ENCODE measurements at regions not wholly inside any gene's neighbourhood (a gene's known extent, or its start where the extent isn't known, plus 50 kb on each side); places are given as distances from the start of the nearest gene placed in this dataset.
"Not testable (repeated sequence)": the region's sequence is repeated elsewhere in the genome, so short reads cannot be mapped to it uniquely, and the experiment has no call there.

- DNase-seq (ENCODE audit: low read depth); in situ Hi-C loops (cut with HindIII; ENCODE audit: low pct_unique_long_range_greater_than_20kb, low sequenced_read_pairs): not testable (repeated sequence)
Observed at GRCh38 chr16:33583702-33584101, 124.3 kb downstream of the TP53TG3F start.

GRCh38 chr16:33588589-33588988, 129.2 kb downstream of the TP53TG3F start:
- DNase-seq (ENCODE audit: low read depth); in situ Hi-C loops (cut with HindIII; ENCODE audit: low pct_unique_long_range_greater_than_20kb, low sequenced_read_pairs): not testable (repeated sequence)

- DNase-seq (ENCODE audit: low read depth); in situ Hi-C loops (cut with HindIII; ENCODE audit: low pct_unique_long_range_greater_than_20kb, low sequenced_read_pairs): not testable (repeated sequence)
Observed at GRCh38 chr16:33593344-33593743, 133.9 kb downstream of the TP53TG3F start.

- DNase-seq (ENCODE audit: low read depth); in situ Hi-C loops (cut with HindIII; ENCODE audit: low pct_unique_long_range_greater_than_20kb, low sequenced_read_pairs): not testable (repeated sequence)
Observed at GRCh38 chr16:33595074-33595473, 135.7 kb downstream of the TP53TG3F start.

GRCh38 chr16:33601029-33601428, 141.6 kb downstream of the TP53TG3F start:
- in situ Hi-C loops (cut with HindIII; ENCODE audit: low pct_unique_long_range_greater_than_20kb, low sequenced_read_pairs); DNase-seq (ENCODE audit: low read depth): not testable (repeated sequence)

- DNase-seq (ENCODE audit: low read depth); in situ Hi-C loops (cut with HindIII; ENCODE audit: low pct_unique_long_range_greater_than_20kb, low sequenced_read_pairs): not testable (repeated sequence)
Observed at GRCh38 chr16:33623535-33624077, 164.2 kb downstream of the TP53TG3F start.

- DNase-seq (ENCODE audit: low read depth); in situ Hi-C loops (cut with HindIII; ENCODE audit: low pct_unique_long_range_greater_than_20kb, low sequenced_read_pairs): not testable (repeated sequence)
Observed at GRCh38 chr16:33628895-33629294, 169.5 kb downstream of the TP53TG3F start.

GRCh38 chr16:33631713-33632112, 172.3 kb downstream of the TP53TG3F start:
- in situ Hi-C loops (cut with HindIII; ENCODE audit: low pct_unique_long_range_greater_than_20kb, low sequenced_read_pairs); DNase-seq (ENCODE audit: low read depth): not testable (repeated sequence)

GRCh38 chr16:33634057-33634456, 174.6 kb downstream of the TP53TG3F start:
- in situ Hi-C loops (cut with HindIII; ENCODE audit: low pct_unique_long_range_greater_than_20kb, low sequenced_read_pairs); DNase-seq (ENCODE audit: low read depth): not testable (repeated sequence)

- DNase-seq (ENCODE audit: low read depth); in situ Hi-C loops (cut with HindIII; ENCODE audit: low pct_unique_long_range_greater_than_20kb, low sequenced_read_pairs): not testable (repeated sequence)
Observed at GRCh38 chr16:33636760-33637159, 177.3 kb downstream of the TP53TG3F start.

GRCh38 chr16:33643270-33643669, 183.9 kb downstream of the TP53TG3F start:
- in situ Hi-C loops (cut with HindIII; ENCODE audit: low pct_unique_long_range_greater_than_20kb, low sequenced_read_pairs); DNase-seq (ENCODE audit: low read depth): not testable (repeated sequence)

- in situ Hi-C loops (cut with HindIII; ENCODE audit: low pct_unique_long_range_greater_than_20kb, low sequenced_read_pairs); DNase-seq (ENCODE audit: low read depth): not testable (repeated sequence)
Observed at GRCh38 chr16:33643698-33644381, 184.4 kb downstream of the TP53TG3F start.

GRCh38 chr16:33646386-33646785, 187.0 kb downstream of the TP53TG3F start:
- peak; percentile 3 for DNase-seq (ENCODE audit: low read depth)
- in situ Hi-C loops (cut with HindIII; ENCODE audit: low pct_unique_long_range_greater_than_20kb, low sequenced_read_pairs), result not testable (repeated sequence)

GRCh38 chr16:33655756-33656155, 196.3 kb downstream of the TP53TG3F start:
- DNase-seq (ENCODE audit: low read depth); in situ Hi-C loops (cut with HindIII; ENCODE audit: low pct_unique_long_range_greater_than_20kb, low sequenced_read_pairs): not testable (repeated sequence)

GRCh38 chr16:33656394-33656793, 197.0 kb downstream of the TP53TG3F start:
- in situ Hi-C loops (cut with HindIII; ENCODE audit: low pct_unique_long_range_greater_than_20kb, low sequenced_read_pairs); DNase-seq (ENCODE audit: low read depth): not testable (repeated sequence)

GRCh38 chr16:33657717-33658116, 198.3 kb downstream of the TP53TG3F start:
- DNase-seq (ENCODE audit: low read depth); in situ Hi-C loops (cut with HindIII; ENCODE audit: low pct_unique_long_range_greater_than_20kb, low sequenced_read_pairs): not testable (repeated sequence)

GRCh38 chr16:33680791-33681190, 221.4 kb downstream of the TP53TG3F start:
- in situ Hi-C loops (cut with HindIII; ENCODE audit: low pct_unique_long_range_greater_than_20kb, low sequenced_read_pairs); DNase-seq (ENCODE audit: low read depth): not testable (repeated sequence)

GRCh38 chr16:33700320-33700719, 240.9 kb downstream of the TP53TG3F start:
- in situ Hi-C loops (cut with HindIII; ENCODE audit: low pct_unique_long_range_greater_than_20kb, low sequenced_read_pairs), result not testable (repeated sequence)
- DNase-seq (ENCODE audit: low read depth), result peak; percentile 10

- in situ Hi-C loops (cut with HindIII; ENCODE audit: low pct_unique_long_range_greater_than_20kb, low sequenced_read_pairs); DNase-seq (ENCODE audit: low read depth): not testable (repeated sequence)
Observed at GRCh38 chr16:33706845-33707590, 247.6 kb downstream of the TP53TG3F start.

Measured in Caki2 (cell line).